ENCODE measurements at regions not wholly inside any gene's neighbourhood (a gene's known extent, or its start where the extent isn't known, plus 50 kb on each side); places are given as distances from the start of the nearest gene placed in this dataset.

DNA sequence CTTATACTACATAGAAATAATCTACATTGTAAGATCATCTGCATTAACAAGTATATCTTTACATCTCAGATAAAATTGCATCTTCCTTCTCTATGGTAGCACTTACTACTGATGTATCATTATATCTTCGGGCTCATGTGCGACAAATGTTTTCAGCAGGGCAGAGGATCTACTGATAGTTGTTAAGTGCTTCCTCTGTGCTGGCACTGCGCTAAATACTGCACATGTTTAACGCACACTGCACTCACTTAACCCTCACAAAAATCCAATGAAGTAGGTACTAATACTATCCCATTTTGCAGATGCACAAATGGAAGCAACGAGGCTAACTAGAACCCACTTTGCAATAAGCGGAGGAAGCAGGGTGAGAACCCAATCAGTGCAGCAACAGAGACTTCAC, 75.6 kb upstream of the USP25 start:
- H3K27ac Mint-ChIP-seq = no peak overlapping the region
- DNase-seq (no peak), ATAC-seq (ENCODE audit: low read depth) (no peak)
- intact Hi-C loops (cut with micrococcal nuclease) = no loop called here
- CTCF ChIA-PET = no interaction called here
- POLR2A ChIA-PET = no interaction called here
- no peaks in the 10 kb centered on the region for H3K36me3 Mint-ChIP-seq (ENCODE audit: low read depth)
- no peaks in the 10 kb centered on the region for H3K4me1 Mint-ChIP-seq
- H3K27me3 Mint-ChIP-seq = no peaks in the 10 kb centered on the region
- TF ChIP-seq, protein P1, sequence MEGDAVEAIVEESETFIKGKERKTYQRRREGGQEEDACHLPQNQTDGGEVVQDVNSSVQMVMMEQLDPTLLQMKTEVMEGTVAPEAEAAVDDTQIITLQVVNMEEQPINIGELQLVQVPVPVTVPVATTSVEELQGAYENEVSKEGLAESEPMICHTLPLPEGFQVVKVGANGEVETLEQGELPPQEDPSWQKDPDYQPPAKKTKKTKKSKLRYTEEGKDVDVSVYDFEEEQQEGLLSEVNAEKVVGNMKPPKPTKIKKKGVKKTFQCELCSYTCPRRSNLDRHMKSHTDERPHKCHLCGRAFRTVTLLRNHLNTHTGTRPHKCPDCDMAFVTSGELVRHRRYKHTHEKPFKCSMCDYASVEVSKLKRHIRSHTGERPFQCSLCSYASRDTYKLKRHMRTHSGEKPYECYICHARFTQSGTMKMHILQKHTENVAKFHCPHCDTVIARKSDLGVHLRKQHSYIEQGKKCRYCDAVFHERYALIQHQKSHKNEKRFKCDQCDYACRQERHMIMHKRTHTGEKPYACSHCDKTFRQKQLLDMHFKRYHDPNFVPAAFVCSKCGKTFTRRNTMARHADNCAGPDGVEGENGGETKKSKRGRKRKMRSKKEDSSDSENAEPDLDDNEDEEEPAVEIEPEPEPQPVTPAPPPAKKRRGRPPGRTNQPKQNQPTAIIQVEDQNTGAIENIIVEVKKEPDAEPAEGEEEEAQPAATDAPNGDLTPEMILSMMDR (IDR thresholded peaks at IDR 0.05) = no peak
- no peaks in the 10 kb centered on the region for H3K9me3 Mint-ChIP-seq
- no peak overlapping the region for H3K4me3 Mint-ChIP-seq

DNA sequence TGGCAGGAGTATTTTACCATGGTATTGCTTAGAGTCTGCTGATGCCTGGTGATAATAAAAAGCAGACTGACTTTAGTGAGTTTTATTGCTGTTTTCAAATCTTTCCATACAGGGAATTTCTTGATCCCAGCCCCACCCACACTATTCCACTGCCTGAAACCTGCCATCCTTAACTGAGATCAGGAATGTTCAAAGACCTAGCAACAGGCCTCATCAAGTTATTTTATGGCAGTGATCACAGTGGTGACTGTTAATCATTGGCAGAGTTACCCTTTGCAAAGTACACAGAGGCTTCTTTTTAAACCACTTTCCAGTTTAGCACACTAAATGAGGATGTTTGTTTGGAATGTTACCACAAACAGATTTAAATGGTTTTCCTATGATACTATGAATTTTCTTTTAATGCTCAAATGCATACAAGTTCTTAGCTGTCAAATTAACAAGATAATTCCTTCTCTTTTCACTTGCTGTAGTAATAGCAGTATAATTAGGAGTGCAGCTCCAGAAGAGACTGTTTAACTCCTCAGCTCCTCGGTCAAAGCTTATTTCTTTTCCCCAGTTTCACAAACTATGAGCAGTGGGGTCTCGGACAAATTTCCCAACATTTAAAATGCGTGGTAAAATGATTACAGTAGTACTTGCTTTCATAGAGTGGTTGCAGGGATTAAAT, 69.9 kb upstream of the USP25 start:
- intact Hi-C loops (cut with micrococcal nuclease) = no loop called here
- ChIA-PET CTCF (no interaction called here), POLR2A (no interaction called here)
- no peaks in the 10 kb centered on the region for H3K4me1 Mint-ChIP-seq
- H3K36me3 Mint-ChIP-seq (ENCODE audit: low read depth) = no peaks in the 10 kb centered on the region
- H3K4me3 Mint-ChIP-seq = no peak overlapping the region
- no peaks in the 10 kb centered on the region for H3K9me3 Mint-ChIP-seq
- H3K27ac Mint-ChIP-seq = no peak overlapping the region
- H3K27me3 Mint-ChIP-seq = peaks cover 2% of the 10 kb centered on the region
- DNase-seq (no peak), ATAC-seq (ENCODE audit: low read depth) (no peak)
- TF ChIP-seq, protein P1 (IDR thresholded peaks at IDR 0.05) = no peak

DNA sequence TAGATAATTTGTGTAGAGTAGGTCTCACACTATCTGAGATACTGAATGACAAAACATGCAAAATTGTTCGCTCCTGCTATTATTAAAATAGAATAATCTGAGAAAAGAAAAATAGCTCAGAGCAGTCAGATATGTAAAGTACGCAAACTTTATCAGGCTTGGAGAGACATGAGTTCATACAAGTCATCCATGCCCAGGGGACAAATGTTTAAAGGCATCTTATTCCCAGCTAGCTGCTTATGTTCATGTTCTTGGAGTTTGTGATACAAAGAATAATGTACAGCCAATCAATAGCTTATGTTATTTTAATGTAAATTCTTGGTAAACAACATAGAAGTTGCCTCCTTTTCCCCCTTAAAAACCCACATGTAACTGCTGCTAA, 69.4 kb upstream of the USP25 start:
- H3K27me3 Mint-ChIP-seq = peaks cover 2% of the 10 kb centered on the region
- no peaks in the 10 kb centered on the region for H3K4me1 Mint-ChIP-seq
- ChIA-PET CTCF (no interaction called here), POLR2A (no interaction called here)
- TF ChIP-seq, protein P1 (IDR thresholded peaks at IDR 0.05) = no peak
- no peak overlapping the region for H3K4me3 Mint-ChIP-seq
- no peaks in the 10 kb centered on the region for H3K9me3 Mint-ChIP-seq
- DNase-seq = no peak
- H3K36me3 Mint-ChIP-seq (ENCODE audit: low read depth) = no peaks in the 10 kb centered on the region
- intact Hi-C loops (cut with micrococcal nuclease) = no loop called here
- no peak overlapping the region for H3K27ac Mint-ChIP-seq
- ATAC-seq (ENCODE audit: low read depth) = no peak

DNA sequence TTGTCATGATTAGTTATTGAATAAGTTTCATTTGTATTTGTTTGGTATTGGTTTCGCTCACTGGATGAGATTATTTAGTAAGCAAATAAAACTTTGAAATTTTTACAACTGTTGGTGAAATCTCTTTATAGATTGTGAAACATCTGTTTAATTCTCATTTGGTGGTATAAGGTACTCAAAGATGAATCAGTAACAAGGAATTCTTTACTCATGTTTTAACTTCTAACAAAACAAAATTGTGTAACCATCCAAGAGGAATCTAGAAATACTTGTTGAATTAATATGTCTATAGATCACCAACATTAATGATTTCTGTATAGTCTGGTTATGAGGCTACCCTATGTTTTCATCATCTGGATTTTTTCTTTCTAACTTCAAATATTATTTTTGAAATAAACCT, 62.8 kb upstream of the USP25 start:
- Mint-ChIP-seq H3K36me3 (ENCODE audit: low read depth) (no peaks in the 10 kb centered on the region), H3K9me3 (no peaks in the 10 kb centered on the region), H3K4me3 (no peak overlapping the region), H3K4me1 (no peaks in the 10 kb centered on the region), H3K27ac (no peak overlapping the region), H3K27me3 (no peaks in the 10 kb centered on the region)
- POLR2A ChIA-PET = no interaction called here
- ATAC-seq (ENCODE audit: low read depth) (no peak), DNase-seq (no peak)
- intact Hi-C loops (cut with micrococcal nuclease) = no loop called here
- CTCF ChIA-PET = no interaction called here
- TF ChIP-seq, protein P1 (IDR thresholded peaks at IDR 0.05) = no peak

DNA sequence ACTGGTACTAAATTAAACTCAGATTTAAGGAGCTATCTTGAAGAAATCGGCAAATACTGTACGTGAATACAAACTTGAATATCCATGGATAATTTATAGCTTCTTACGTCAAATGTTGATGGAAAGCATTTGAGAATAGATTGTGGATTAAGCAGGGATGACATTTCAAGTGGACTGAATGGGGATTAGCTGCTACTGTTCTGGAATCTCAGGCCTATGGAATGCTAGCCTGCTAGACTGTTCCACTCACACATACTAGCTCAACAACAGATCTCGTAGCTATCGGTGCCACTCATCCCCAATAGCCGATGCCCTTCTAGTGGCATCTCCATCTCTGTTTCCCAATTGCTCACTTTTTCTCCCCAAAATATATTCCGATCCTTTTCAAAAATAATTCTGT, 62.0 kb upstream of the USP25 start:
- ATAC-seq (ENCODE audit: low read depth) (no peak), DNase-seq (no peak)
- TF ChIP-seq, protein P1 (IDR thresholded peaks at IDR 0.05) = no peak
- no peaks in the 10 kb centered on the region for H3K9me3 Mint-ChIP-seq
- no peaks in the 10 kb centered on the region for H3K27me3 Mint-ChIP-seq
- intact Hi-C loops (cut with micrococcal nuclease) = no loop called here
- no peaks in the 10 kb centered on the region for H3K4me1 Mint-ChIP-seq
- H3K36me3 Mint-ChIP-seq (ENCODE audit: low read depth) = no peaks in the 10 kb centered on the region
- H3K27ac Mint-ChIP-seq = no peak overlapping the region
- H3K4me3 Mint-ChIP-seq = no peak overlapping the region
- ChIA-PET POLR2A (no interaction called here), CTCF (no interaction called here)

All from activated B cell treated with CpG ODN at 0.5 μM for 24 hours (primary cell).